ENCODE measurements at regions not wholly inside any gene's neighbourhood (a gene's known extent, or its start where the extent isn't known, plus 50 kb on each side); places are given as distances from the start of the nearest gene placed in this dataset.

GRCh38 chr5:82912462-82912861 is 164.7 kb downstream of the TMEM167A start:
- DNase-seq (ENCODE audit: low spot score): no peak
- in situ Hi-C loops (cut with MboI; ENCODE audit: low sequenced_read_pairs, unreplicated experiment): no loop called here
- TF ChIP-seq CTCF (IDR thresholded peaks at IDR 0.05; ENCODE audit: borderline replicate concordance, control extremely low read depth, extremely low read depth, insufficient read depth, missing control alignments): no peak

GRCh38 chr5:82911910-82912309 is 165.3 kb downstream of the TMEM167A start:
- in situ Hi-C loops (cut with MboI; ENCODE audit: low sequenced_read_pairs, unreplicated experiment): no loop called here
- no peak for TF ChIP-seq CTCF (IDR thresholded peaks at IDR 0.05; ENCODE audit: borderline replicate concordance, control extremely low read depth, extremely low read depth, insufficient read depth, missing control alignments)
- no peak for DNase-seq (ENCODE audit: low spot score)

GRCh38 chr5:82910905-82911304 is 166.3 kb downstream of the TMEM167A start:
- in situ Hi-C loops (cut with MboI; ENCODE audit: low sequenced_read_pairs, unreplicated experiment): no loop called here
- TF ChIP-seq CTCF (IDR thresholded peaks at IDR 0.05; ENCODE audit: borderline replicate concordance, control extremely low read depth, extremely low read depth, insufficient read depth, missing control alignments): no peak
- no peak for DNase-seq (ENCODE audit: low spot score)

- no peak for DNase-seq (ENCODE audit: low spot score)
- TF ChIP-seq CTCF (IDR thresholded peaks at IDR 0.05; ENCODE audit: borderline replicate concordance, control extremely low read depth, extremely low read depth, insufficient read depth, missing control alignments): no peak
- in situ Hi-C loops (cut with MboI; ENCODE audit: low sequenced_read_pairs, unreplicated experiment): no loop called here
Measured at GRCh38 chr5:82910491-82910890, 166.7 kb downstream of the TMEM167A start.

GRCh38 chr5:82909771-82910170 is 167.4 kb downstream of the TMEM167A start:
- no peak for TF ChIP-seq CTCF (IDR thresholded peaks at IDR 0.05; ENCODE audit: borderline replicate concordance, control extremely low read depth, extremely low read depth, insufficient read depth, missing control alignments)
- in situ Hi-C loops (cut with MboI; ENCODE audit: low sequenced_read_pairs, unreplicated experiment): no loop called here
- no peak for DNase-seq (ENCODE audit: low spot score)

- in situ Hi-C loops (cut with MboI; ENCODE audit: low sequenced_read_pairs, unreplicated experiment): no loop called here
Measured at GRCh38 chr5:82905986-82906385, 171.2 kb downstream of the TMEM167A start.

More at GRCh38 chr5:82905986-82906385, 171.2 kb downstream of the TMEM167A start:
- DNase-seq (ENCODE audit: low spot score): no peak
- TF ChIP-seq CTCF (IDR thresholded peaks at IDR 0.05; ENCODE audit: borderline replicate concordance, control extremely low read depth, extremely low read depth, insufficient read depth, missing control alignments): no peak

Data from GM13976 (cell line).